ENCODE measurements at regions not wholly inside any gene's neighbourhood (a gene's known extent, or its start where the extent isn't known, plus 50 kb on each side); places are given as distances from the start of the nearest gene placed in this dataset.

GRCh38 chr3:146818301-146818700 is 213.2 kb upstream of the PLSCR5 start:
- TF ChIP-seq CTCF (conservative IDR thresholded peaks at IDR 0.05; ENCODE audit: low read length) = no peak
- no peak for TF ChIP-seq EZH2phosphoT487 (IDR thresholded peaks at IDR 0.05; ENCODE audit: borderline replicate concordance, low read depth, low read length)

All from OCI-LY7 (cell line).